A549 (cell line): ENCODE measurements at regions not wholly inside any gene's neighbourhood (a gene's known extent, or its start where the extent isn't known, plus 50 kb on each side); places are given as distances from the start of the nearest gene placed in this dataset.
A peak's percentile ranks its signal among the peaks of the same experiment; 100 is the strongest.

Experiments
- ATAC-seq, 2 experiments: fragments of 200-7000 bp in 1 of 2; fragments of >200 bp in 1 of 2; cut with Nextera tagmentation in 1 of 2; cut with Tn5 transposase in 1 of 2; 3 replicates each; pipeline versions ENCODE4 v1.8.0 to v1.9.1; 2018 to 2020; ENCODE audit warnings: mild to moderate bottlenecking in 1 of 2, moderate library complexity in 1 of 2
- CTCF ChIA-PET: fragments of 300-600 bp; sonication (Branson Sonifier 250); formaldehyde crosslinking; extraction: SDS; loops from one replicate; lab custom pipeline; 2021; ENCODE audit warnings: antibody characterized with exemption, inconsistent platforms; lab: Yijun Ruan, JAX
- POLR2A ChIA-PET: fragments of 350-600 bp; formaldehyde crosslinking; extraction: SDS; loops from one replicate; lab custom pipeline; 2021; ENCODE audit warnings: antibody characterized with exemption, inconsistent platforms; lab: Yijun Ruan, JAX
- DNase-seq, 2 experiments: peaks; one replicate each; pipeline versions ENCODE4 v3.0.0 to v3.0.0-alpha.2; 2011 to 2016; ENCODE audit warnings: low read depth in 1 of 2, low spot score in 1 of 2
- FAIRE-seq: peaks from 2 replicates; lab custom pipeline; 2011; peaks lifted over from hg19 to GRCh38; lab: Jason Lieb, UNC
- H3K27ac ChIP-seq, 2 experiments: fragments of >200 bp; sonication (Bioruptor Twin); formaldehyde crosslinking; 3 replicates each; pipeline ENCODE4 v1.5.1; 2016 to 2017
- H3K4me1 ChIP-seq: fragments of >200 bp; sonication (Bioruptor Twin); formaldehyde crosslinking; 3 replicates; pipeline ENCODE4 v1.6.1; 2016
- H3K4me2 ChIP-seq: fragments of >200 bp; sonication (Bioruptor Twin); formaldehyde crosslinking; 3 replicates; pipeline ENCODE4 v1.6.1; 2016
- H3K4me3 ChIP-seq: fragments of >200 bp; sonication (Bioruptor Twin); formaldehyde crosslinking; 3 replicates; pipeline ENCODE4 v1.5.1; 2016
- H3K9me3 ChIP-seq: fragments of >200 bp; sonication (Bioruptor Twin); formaldehyde crosslinking; 3 replicates; pipeline ENCODE4 v1.6.1; 2016
- BHLHE40 ChIP-seq: IDR thresholded peaks from 2 replicates; pipeline ENCODE4 v1.6.1; 2012; ENCODE audit warnings: low read depth, low read length, inconsistent platforms
- CBX8 ChIP-seq: fragments of 200-600 bp; sonication (generic); IDR thresholded peaks from 2 replicates; pipeline ENCODE4 v1.6.1; 2016
- EHF ChIP-seq: fragments of 250-450 bp; sonication (Bioruptor Pico); IDR thresholded peaks from 2 replicates; pipeline ENCODE4 v1.5.0; 2020; ENCODE audit warnings: mild to moderate bottlenecking
- EP300 ChIP-seq, 2 experiments: fragments of >200 bp; sonication (Bioruptor Twin); formaldehyde crosslinking; IDR thresholded peaks; 2 replicates in 1 of 2; 3 replicates in 1 of 2; pipeline ENCODE4 v1.6.1; 2016 to 2017
- FOSB ChIP-seq: fragments of 250-450 bp; sonication (Bioruptor Pico); IDR thresholded peaks from 2 replicates; pipeline ENCODE4 v1.5.0; 2020; ENCODE audit warnings: mild to moderate bottlenecking, moderate library complexity
- FOXS1 ChIP-seq: fragments of 250-450 bp; sonication (Bioruptor Pico); IDR thresholded peaks from 2 replicates; pipeline ENCODE4 v1.5.0; 2020; ENCODE audit warnings: mild to moderate bottlenecking, moderate library complexity
- HDAC2 ChIP-seq: fragments of 200-600 bp; sonication (generic); IDR thresholded peaks from 2 replicates; pipeline ENCODE4 v1.6.1; 2016
- HOXA7 ChIP-seq: fragments of 250-450 bp; sonication (Bioruptor Pico); IDR thresholded peaks from 2 replicates; pipeline ENCODE4 v1.5.0; 2020; ENCODE audit warnings: mild to moderate bottlenecking, moderate library complexity
- HOXB13 ChIP-seq: fragments of 250-450 bp; sonication (Bioruptor Pico); IDR thresholded peaks from 2 replicates; pipeline ENCODE4 v1.5.0; 2020; ENCODE audit warnings: low read depth, mild to moderate bottlenecking, moderate library complexity
- JUN ChIP-seq, 2 experiments: fragments of >200 bp; sonication (Bioruptor Twin); formaldehyde crosslinking; IDR thresholded peaks; 2 replicates in 1 of 2; 3 replicates in 1 of 2; pipeline ENCODE4 v1.6.1; 2016 to 2017
- JUNB ChIP-seq: fragments of >200 bp; sonication (Bioruptor Twin); formaldehyde crosslinking; IDR thresholded peaks from 2 replicates; pipeline ENCODE4 v1.6.1; 2016
- KDM1A ChIP-seq: fragments of 200-600 bp; sonication (generic); IDR thresholded peaks from 2 replicates; pipeline ENCODE4 v1.6.1; 2016; ENCODE audit warnings: low read depth, mild to moderate bottlenecking
- MAFK ChIP-seq: fragments of 450-650 bp; IDR thresholded peaks from 2 replicates; pipeline ENCODE4 v1.6.1; 2014; ENCODE audit not compliant: partially characterized antibody
- MYC ChIP-seq: IDR thresholded peaks from 2 replicates; pipeline ENCODE4 v1.6.1; 2012; ENCODE audit warnings: mild to moderate bottlenecking, inconsistent platforms, low read length, improper control_type of control experiment, borderline replicate concordance
- NFE2L2 ChIP-seq: fragments of 150-350 bp; conservative IDR thresholded peaks from 2 replicates; pipeline ENCODE4 v1.6.1; 2014; ENCODE audit warnings: low read length
- NPAS2 ChIP-seq: fragments of 250-450 bp; sonication (Bioruptor Pico); IDR thresholded peaks from 2 replicates; pipeline ENCODE4 v1.8.0; 2022; ENCODE audit warnings: mild to moderate bottlenecking, moderate library complexity, borderline replicate concordance
- PHF8 ChIP-seq: fragments of 200-600 bp; sonication (generic); IDR thresholded peaks from 2 replicates; pipeline ENCODE4 v1.6.1; 2016; ENCODE audit warnings: low read depth, mild to moderate bottlenecking, antibody characterized with exemption, moderate library complexity, borderline replicate concordance
- POLR2AphosphoS2 ChIP-seq: conservative IDR thresholded peaks from 2 replicates; pipeline ENCODE4 v1.6.1; 2012; ENCODE audit warnings: low read length, improper control_type of control experiment, inconsistent platforms
- RARB ChIP-seq: fragments of 250-450 bp; sonication (Bioruptor Pico); IDR thresholded peaks from 2 replicates; pipeline ENCODE4 v1.8.0; 2021; ENCODE audit warnings: mild to moderate bottlenecking, moderate library complexity
- RCOR1 ChIP-seq: fragments of 150-350 bp; IDR thresholded peaks from 2 replicates; pipeline ENCODE4 v1.6.1; 2014; ENCODE audit warnings: antibody characterized with exemption, low read length, low read depth
- RFX5 ChIP-seq: fragments of 450-650 bp; IDR thresholded peaks from 2 replicates; pipeline ENCODE4 v1.7.1; 2014; ENCODE audit warnings: antibody characterized with exemption, mild to moderate bottlenecking, moderate library complexity
- SREBF2 ChIP-seq: fragments of 450-650 bp; IDR thresholded peaks from 2 replicates; pipeline ENCODE4 v1.6.1; 2014; ENCODE audit warnings: mild to moderate bottlenecking, moderate library complexity
- TFCP2L1 ChIP-seq: fragments of 250-450 bp; sonication (Bioruptor Pico); IDR thresholded peaks from 2 replicates; pipeline ENCODE4 v1.5.0; 2021; ENCODE audit warnings: mild to moderate bottlenecking
- TP53 ChIP-seq: fragments of 250-450 bp; sonication (Bioruptor Pico); IDR thresholded peaks from 2 replicates; pipeline ENCODE4 v1.5.0; 2021; ENCODE audit warnings: mild to moderate bottlenecking, moderate library complexity
- ZNF302 ChIP-seq: fragments of 250-450 bp; sonication (Bioruptor Pico); IDR thresholded peaks from 2 replicates; pipeline ENCODE4 v1.9.0; 2021; ENCODE audit warnings: inconsistent platforms, mild to moderate bottlenecking, moderate library complexity
- ZSCAN20 ChIP-seq: fragments of 250-450 bp; sonication (Bioruptor Pico); IDR thresholded peaks from 2 replicates; pipeline ENCODE4 v1.8.0; 2022; ENCODE audit warnings: mild to moderate bottlenecking, moderate library complexity
- WGBS: methylation state at CpG from one replicate; pipeline ENCODE4 v1.1.6; 2017; ENCODE audit errors: missing lambda C conversion rate; 5-methylcytosine and 5-hydroxymethylcytosine counted together
- TF ChIP-seq, protein P1 (sequence below): fragments of 450-650 bp; IDR thresholded peaks from 2 replicates; pipeline ENCODE4 v1.6.1; 2014; ENCODE audit warnings: antibody characterized with exemption
- TF ChIP-seq, protein P2 (sequence below): IDR thresholded peaks from 2 replicates; pipeline ENCODE4 v1.6.1; 2012; ENCODE audit warnings: low read depth, borderline replicate concordance
- TF ChIP-seq, protein P3 (sequence below): fragments of >200 bp; sonication (Bioruptor Twin); formaldehyde crosslinking; IDR thresholded peaks from 3 replicates; pipeline ENCODE4 v1.5.1; 2016
- TF ChIP-seq, protein P4 (sequence below): fragments of 250-450 bp; sonication (Bioruptor Pico); IDR thresholded peaks from 2 replicates; pipeline ENCODE4 v1.5.0; 2020; ENCODE audit warnings: low read depth, mild to moderate bottlenecking, moderate library complexity
- TF ChIP-seq, protein P5 (sequence below): IDR thresholded peaks from 2 replicates; pipeline ENCODE4 v1.6.1; 2012
- TF ChIP-seq, protein P6 (sequence below): fragments of >200 bp; sonication (Bioruptor Twin); formaldehyde crosslinking; IDR thresholded peaks from 2 replicates; pipeline ENCODE4 v1.6.1; 2016

DNA sequence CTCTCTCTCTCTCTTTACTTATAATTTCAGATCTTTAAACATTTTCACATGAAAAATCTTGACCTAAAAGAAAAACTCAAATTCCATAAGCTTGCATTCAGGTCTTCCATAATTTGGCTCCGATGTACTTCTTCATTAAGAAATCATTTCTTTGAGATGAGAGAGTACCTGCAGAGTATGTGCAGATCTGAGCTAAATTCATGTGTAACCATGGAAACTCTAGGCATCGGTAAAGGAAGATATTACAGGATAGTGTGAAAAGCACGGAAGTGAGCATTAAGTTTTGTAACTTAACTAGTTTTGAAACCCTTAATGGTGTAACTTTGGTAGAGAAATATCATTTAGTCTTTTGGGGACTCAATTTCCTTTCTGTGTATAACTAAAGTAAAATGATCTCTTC lies 295.9 kb upstream of the SOX4 start:
- POLR2A ChIA-PET, result no interaction called here
- Histone ChIP-seq H3K4me3 (no peak overlapping the region), H3K27ac (no peak overlapping the region), H3K9me3 (0 out of 3 replicates have a peak, but pooled peaks cover 5% of the 10 kb centered on the region), H3K4me1 (no peaks in the 10 kb centered on the region)
- WGBS, result 85% methylated on average over 3 of the region's 3 CpGs
- CTCF ChIA-PET, result no interaction called here
- ATAC-seq (no peak), DNase-seq (no peak)
- TF ChIP-seq EHF (CRISPR knock-in tag) (no peak), EP300 (IDR thresholded peaks at IDR 0.05) (no peak), TP53 (no peak), NFE2L2 (no peak), HDAC2 (no peak), BHLHE40 (no peak), FOXS1 (CRISPR knock-in tag) (no peak), ZNF302 (CRISPR knock-in tag) (no peak), HOXB13 (CRISPR knock-in tag) (no peak), MYC (no peak), RFX5 (no peak), JUNB (no peak), RCOR1 (no peak)
- TF ChIP-seq, protein P1, sequence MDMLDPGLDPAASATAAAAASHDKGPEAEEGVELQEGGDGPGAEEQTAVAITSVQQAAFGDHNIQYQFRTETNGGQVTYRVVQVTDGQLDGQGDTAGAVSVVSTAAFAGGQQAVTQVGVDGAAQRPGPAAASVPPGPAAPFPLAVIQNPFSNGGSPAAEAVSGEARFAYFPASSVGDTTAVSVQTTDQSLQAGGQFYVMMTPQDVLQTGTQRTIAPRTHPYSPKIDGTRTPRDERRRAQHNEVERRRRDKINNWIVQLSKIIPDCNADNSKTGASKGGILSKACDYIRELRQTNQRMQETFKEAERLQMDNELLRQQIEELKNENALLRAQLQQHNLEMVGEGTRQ, result no peak
- TF ChIP-seq, all 56 proteins: peak for 0
- FAIRE-seq, result no peak
- H3K4me2 ChIP-seq, result no peak overlapping the region

DNA sequence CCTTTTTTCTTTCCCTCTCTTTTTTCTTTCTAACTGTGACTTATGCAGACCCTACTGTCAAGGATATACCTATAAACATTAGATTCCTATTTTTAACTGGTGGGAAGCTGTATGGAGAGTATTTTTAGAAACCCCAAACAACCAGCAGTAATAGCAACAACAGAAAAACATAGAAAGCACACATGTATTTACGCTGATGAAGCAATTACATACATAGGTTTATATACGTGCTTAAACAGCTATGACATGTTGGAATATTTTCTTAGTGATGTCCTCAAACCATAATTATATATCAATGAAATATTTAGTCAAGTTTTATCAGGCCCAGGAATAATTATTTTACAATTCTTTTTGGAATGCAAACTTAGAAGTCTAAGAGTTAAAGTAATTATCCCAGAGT lies 294.3 kb upstream of the SOX4 start:
- TF ChIP-seq JUN (IDR thresholded peaks at IDR 0.05), result no peak
- TF ChIP-seq, protein P2, sequence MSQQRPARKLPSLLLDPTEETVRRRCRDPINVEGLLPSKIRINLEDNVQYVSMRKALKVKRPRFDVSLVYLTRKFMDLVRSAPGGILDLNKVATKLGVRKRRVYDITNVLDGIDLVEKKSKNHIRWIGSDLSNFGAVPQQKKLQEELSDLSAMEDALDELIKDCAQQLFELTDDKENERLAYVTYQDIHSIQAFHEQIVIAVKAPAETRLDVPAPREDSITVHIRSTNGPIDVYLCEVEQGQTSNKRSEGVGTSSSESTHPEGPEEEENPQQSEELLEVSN, result no peak
- TF ChIP-seq MAFK, result peak; percentile 60
- no peak for TF ChIP-seq RARB (CRISPR knock-in tag)
- TF ChIP-seq TP53, result no peak
- TF ChIP-seq SREBF2, result no peak
- TF ChIP-seq, protein P3, sequence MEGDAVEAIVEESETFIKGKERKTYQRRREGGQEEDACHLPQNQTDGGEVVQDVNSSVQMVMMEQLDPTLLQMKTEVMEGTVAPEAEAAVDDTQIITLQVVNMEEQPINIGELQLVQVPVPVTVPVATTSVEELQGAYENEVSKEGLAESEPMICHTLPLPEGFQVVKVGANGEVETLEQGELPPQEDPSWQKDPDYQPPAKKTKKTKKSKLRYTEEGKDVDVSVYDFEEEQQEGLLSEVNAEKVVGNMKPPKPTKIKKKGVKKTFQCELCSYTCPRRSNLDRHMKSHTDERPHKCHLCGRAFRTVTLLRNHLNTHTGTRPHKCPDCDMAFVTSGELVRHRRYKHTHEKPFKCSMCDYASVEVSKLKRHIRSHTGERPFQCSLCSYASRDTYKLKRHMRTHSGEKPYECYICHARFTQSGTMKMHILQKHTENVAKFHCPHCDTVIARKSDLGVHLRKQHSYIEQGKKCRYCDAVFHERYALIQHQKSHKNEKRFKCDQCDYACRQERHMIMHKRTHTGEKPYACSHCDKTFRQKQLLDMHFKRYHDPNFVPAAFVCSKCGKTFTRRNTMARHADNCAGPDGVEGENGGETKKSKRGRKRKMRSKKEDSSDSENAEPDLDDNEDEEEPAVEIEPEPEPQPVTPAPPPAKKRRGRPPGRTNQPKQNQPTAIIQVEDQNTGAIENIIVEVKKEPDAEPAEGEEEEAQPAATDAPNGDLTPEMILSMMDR, result no peak
- H3K4me2 ChIP-seq, result no peak overlapping the region
- no peaks in the 10 kb centered on the region for H3K4me1 ChIP-seq
- WGBS, result 67% methylated on average over 2 of the region's 2 CpGs
- POLR2A ChIA-PET, result no interaction called here
- no peak overlapping the region for H3K27ac ChIP-seq
- CTCF ChIA-PET, result interaction anchor here (1.1 kb wide), 1 partner anchor 11 kb away, joined by 4 read pairs; no protein-coding TSS in a partner anchor
- DNase-seq (no peak), ATAC-seq (no peak), FAIRE-seq (no peak)
- H3K4me3 ChIP-seq, result no peak overlapping the region
- H3K9me3 ChIP-seq, result 0 out of 3 replicates have a peak, but pooled peaks cover 5% of the 10 kb centered on the region

DNA sequence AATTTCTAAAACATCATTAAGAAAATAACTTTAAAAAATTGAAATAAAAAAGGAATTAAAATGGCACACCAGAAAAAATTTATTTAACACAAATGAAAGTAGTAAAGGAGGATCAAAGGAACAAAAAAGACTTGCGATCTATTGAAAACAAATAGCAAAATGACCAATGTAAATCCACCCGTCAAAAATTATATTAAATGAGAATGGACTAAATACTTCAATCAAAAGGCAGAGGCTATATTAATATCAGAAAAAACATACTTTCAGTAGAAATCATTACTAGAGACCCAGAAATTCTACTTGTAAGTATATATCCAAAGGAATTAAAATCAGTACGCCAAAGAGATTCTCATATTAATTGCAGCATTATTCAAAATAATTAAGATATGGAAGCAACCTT lies 293.1 kb upstream of the SOX4 start:
- WGBS, result 87% methylated on average over 3 of the region's 3 CpGs
- DNase-seq (no peak), ATAC-seq (no peak), FAIRE-seq (no peak)
- TF ChIP-seq TFCP2L1 (CRISPR knock-in tag) (no peak), PHF8 (no peak), HOXA7 (CRISPR knock-in tag) (no peak), KDM1A (no peak), ZNF302 (CRISPR knock-in tag) (no peak), FOSB (CRISPR knock-in tag) (no peak), CBX8 (no peak), ZSCAN20 (no peak), FOXS1 (CRISPR knock-in tag) (no peak), NPAS2 (CRISPR knock-in tag) (no peak), POLR2AphosphoS2 (no peak), JUN (IDR thresholded peaks at IDR 0.05) (no peak)
- TF ChIP-seq, protein P4, sequence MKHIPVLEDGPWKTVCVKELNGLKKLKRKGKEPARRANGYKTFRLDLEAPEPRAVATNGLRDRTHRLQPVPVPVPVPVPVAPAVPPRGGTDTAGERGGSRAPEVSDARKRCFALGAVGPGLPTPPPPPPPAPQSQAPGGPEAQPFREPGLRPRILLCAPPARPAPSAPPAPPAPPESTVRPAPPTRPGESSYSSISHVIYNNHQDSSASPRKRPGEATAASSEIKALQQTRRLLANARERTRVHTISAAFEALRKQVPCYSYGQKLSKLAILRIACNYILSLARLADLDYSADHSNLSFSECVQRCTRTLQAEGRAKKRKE (CRISPR knock-in tag), result no peak
- TF ChIP-seq, protein P5, sequence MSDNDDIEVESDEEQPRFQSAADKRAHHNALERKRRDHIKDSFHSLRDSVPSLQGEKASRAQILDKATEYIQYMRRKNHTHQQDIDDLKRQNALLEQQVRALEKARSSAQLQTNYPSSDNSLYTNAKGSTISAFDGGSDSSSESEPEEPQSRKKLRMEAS, result no peak
- TF ChIP-seq, protein P6, sequence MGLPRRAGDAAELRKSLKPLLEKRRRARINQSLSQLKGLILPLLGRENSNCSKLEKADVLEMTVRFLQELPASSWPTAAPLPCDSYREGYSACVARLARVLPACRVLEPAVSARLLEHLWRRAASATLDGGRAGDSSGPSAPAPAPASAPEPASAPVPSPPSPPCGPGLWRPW, result no peak
- TF ChIP-seq, protein P2, result no peak
- no peaks in the 10 kb centered on the region for H3K4me1 ChIP-seq
- no peak overlapping the region for H3K4me2 ChIP-seq
- ChIA-PET CTCF (no interaction called here), POLR2A (no interaction called here)
- H3K27ac ChIP-seq, result no peak overlapping the region
- H3K9me3 ChIP-seq, result 0 out of 3 replicates have a peak, but pooled peaks cover 5% of the 10 kb centered on the region
- no peak overlapping the region for H3K4me3 ChIP-seq
